HG02981 (cell line): ENCODE measurements at regions not wholly inside any gene's neighbourhood (a gene's known extent, or its start where the extent isn't known, plus 50 kb on each side); places are given as distances from the start of the nearest gene placed in this dataset.

ENCODE experiments used
- ATAC-seq: cut with Tn5 transposase; IDR thresholded peaks from one replicate; pipeline ENCODE4 v1.9.1; 2021; ENCODE audit warnings: mild to moderate bottlenecking, moderate library complexity; ENCODE audit not compliant: unreplicated experiment

GRCh38 chr14:58697930-58698642 is 60.3 kb downstream of the DACT1 start:
- ATAC-seq: no peak

DNA sequence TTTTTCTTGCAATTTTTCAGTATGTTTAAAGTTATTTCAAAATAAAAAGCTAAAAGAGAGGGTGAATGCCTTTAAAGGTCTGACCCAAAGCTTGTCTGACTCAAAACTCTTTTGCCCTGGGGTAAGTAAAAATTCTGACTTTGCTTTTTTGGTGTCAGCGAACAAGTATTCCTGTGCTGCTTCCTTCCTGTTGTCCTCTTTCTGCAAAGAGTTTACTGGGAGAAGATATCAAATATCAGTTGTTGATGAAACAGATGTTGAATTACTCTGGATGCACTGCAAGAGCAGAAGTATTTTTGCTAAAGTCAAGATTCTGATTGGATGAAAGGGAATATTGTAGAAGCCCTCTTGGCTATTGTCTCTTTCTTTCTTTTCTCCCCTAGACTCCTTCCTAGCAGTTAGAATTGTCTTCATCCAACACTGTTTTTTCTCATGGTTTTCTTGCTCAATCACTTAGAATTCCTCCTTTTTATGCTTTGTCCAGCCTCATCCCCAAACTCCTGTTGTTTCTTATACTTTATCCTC is 62.0 kb downstream of the DACT1 start:
- no peak for ATAC-seq

DNA sequence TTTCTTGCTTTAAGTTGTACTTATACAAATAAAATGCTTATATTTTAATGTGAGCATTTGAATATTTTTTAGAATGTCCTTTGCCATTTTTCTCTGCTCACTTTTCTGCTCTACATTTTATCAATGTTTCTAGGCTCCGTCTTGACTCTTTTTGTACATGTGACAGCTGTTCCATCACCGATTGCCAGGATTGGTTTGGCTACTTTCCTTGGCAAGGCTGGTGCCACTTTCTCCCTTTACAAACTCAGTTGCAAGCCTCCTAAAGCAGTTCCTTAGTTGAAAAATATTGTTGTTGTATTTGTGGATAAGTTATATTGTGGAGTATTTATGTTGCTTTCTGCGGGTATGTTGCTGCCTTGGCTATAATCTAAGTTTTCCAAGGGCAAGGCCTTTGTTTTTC is 63.4 kb downstream of the DACT1 start:
- no peak for ATAC-seq

- ATAC-seq: no peak
These were observed 63.8 kb downstream of the DACT1 start for GRCh38 chr14:58701604-58702003.

DNA sequence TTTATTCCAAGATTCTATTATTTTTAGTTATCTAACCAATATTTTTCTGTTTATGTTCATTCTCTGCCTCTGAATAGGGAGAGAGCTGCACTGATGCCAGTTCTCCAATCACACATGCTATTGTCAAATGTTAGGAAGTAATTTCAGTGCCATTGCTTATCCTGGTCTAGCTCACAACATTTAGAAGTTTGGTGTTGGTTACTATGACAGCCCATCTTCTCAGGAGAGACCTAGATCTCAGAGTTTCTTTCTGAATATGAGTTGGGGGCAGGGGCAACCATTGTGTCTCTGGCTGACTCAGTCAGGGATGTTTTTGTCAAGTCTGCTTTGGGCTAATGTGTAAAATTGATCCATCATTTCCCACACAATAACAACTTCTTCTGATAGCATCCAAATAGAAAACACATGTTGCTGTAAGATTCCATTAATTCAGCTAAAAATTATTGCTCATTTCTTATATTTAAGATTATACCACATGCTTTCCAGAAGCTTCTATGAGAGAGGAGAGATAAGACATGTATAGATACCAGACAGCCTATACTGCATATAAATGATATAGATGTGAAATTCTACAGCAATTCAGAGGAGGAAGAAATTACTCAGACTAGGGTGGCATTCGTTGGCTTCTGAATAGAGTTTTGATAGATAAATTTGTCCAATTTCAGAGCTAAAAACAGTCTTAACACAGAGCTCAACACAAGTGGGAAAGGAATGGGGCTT is 64.8 kb downstream of the DACT1 start:
- no peak for ATAC-seq

DNA sequence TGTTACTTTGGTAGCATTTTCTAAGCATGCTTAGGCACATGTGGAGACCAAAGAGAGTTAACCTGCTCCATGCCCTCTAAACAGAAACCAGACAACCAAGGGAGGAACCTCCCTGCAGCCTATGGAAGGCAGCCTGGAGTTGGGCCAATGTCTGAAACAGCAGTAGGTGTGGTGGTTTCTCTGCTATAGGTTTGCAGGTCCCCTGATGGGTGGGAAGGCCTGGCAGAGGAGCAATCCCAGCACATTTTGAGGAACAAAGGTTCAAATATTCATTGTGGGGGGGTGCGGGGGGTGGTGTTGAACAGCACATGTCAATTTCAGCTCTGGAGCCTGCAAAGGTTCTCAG is 65.4 kb downstream of the DACT1 start:
- ATAC-seq: no peak

GRCh38 chr14:58705066-58705465 is 67.3 kb downstream of the DACT1 start:
- ATAC-seq: no peak

DNA sequence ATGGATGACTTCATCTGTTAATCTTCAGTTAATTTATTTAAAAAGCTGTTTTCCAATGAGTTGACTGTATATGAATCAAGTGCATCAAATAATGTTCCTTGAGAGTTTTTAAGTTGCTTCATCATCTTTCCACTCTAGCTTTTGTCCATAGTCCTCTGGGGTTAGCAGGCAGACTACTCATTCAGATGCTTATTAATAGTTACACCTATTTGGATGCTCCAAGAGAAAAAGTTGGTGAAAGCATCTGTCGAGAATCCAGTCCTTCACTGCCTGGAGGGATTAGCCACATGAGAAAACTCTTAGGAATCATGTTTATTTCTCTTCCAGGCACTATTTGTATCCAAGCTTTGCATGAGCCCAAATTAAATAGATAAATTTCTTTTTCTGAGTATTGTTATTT is 70.2 kb downstream of the DACT1 start:
- no peak for ATAC-seq

DNA sequence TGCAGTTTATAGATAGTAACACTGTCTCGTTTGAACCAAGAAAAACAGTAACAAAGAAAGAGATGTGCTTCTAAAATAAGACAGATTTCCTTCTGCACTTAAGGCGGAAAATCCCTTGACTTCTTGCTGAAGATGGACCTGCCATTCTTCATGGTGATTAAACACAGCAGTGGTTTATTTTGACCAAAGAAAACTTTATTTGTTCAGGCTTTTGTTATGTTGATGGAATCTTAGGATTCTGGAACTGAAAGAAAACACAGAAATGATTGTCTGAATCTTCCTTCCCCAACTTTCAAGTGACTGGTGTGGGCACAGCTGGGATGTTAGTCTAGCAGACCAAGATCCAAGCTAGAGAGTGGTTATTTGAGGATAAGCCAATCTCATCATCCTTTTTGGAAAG is 72.2 kb downstream of the DACT1 start:
- no peak for ATAC-seq

DNA sequence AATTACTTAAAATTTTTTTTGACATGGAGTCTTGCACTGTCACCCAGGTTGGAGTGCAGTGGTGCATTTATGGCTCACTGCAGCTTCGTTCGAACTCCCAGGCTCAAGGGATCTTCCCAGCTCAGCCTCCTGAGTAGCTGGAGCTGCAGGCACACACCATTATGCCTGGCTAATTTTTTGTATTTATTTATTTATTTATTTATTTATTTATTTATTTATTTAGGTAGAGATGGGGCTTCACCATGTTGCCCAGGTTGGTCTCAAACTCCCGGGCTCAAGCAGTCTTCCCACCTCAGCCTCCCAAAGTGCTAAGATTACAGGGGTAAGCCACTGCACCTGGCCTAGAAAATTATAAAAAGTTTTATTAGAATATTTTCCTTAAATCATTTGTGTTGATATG is 73.6 kb downstream of the DACT1 start:
- no peak for ATAC-seq

GRCh38 chr14:58712357-58712756 is 74.6 kb downstream of the DACT1 start:
- no peak for ATAC-seq

- ATAC-seq: no peak
These were observed 75.9 kb downstream of the DACT1 start for GRCh38 chr14:58713677-58714076.

DNA sequence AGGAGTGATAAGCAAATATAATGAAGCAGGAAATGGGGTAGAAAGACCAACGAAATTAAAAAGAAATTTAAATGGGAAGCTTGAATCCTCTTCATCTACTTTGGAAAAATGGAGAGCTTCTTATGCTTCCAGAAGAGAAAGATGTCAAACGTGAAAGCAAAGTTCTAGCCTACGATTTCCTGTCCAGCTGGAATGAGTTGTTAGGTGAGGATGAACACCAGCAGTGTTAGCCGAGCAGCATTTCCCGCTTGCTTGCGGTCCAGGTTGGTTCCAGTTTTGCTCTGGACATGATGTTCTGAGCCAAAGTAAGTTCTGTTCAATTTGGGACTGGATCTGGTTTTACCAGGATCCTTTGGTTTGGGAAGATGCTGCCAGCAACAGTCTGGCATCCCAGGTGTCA is 78.9 kb downstream of the DACT1 start:
- no peak for ATAC-seq

GRCh38 chr14:58717211-58717610 is 79.4 kb downstream of the DACT1 start:
- ATAC-seq: no peak

GRCh38 chr14:58717813-58718212 is 80.1 kb downstream of the DACT1 start:
- no peak for ATAC-seq

DNA sequence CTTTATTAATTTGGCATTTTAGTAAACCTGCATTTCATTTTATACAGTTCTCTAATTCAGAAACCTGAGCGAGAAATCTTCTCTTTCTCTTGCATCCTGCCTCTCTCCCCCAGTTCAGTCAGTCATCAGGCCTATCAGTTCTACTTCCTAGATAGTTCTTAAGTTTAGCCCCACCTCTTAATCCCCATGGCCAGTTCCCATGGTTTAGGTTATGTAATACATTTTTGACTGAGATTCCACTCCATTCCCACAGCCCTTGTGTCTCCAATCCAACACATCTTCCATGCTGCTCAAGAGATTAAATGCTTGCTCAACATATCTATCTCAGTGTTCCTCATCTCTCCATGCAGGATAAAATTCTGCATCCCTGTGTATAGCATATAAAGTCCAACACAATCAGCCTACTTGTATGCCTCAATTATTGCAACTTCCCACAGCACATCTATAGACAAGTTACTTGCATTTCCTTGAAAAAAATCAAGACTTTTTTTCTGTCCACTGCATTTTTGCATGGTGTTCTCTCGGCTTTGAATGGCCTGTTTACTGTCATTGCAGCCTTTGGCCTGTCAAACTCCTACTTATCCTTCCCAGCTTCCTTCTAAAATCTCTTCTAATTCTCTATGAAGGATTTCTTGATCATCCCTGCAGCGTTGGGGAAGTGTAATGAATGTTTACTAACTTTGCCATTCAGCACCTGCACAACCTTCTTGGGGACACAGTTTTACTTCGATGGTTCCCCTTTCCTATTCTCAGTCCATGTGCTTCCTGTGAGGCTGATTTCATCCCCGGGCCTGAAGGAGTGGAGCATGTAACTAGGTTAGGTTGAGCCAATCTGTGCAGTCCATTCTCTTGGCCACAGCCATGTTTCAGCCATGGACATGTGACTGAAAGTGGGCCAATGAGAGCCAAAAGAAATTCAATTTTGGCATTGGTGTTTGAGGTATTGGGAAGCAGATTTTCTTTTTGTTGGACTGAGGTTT is 80.8 kb downstream of the DACT1 start:
- no peak for ATAC-seq

- no peak for ATAC-seq
These were observed 84.0 kb downstream of the DACT1 start for GRCh38 chr14:58721723-58722122.

DNA sequence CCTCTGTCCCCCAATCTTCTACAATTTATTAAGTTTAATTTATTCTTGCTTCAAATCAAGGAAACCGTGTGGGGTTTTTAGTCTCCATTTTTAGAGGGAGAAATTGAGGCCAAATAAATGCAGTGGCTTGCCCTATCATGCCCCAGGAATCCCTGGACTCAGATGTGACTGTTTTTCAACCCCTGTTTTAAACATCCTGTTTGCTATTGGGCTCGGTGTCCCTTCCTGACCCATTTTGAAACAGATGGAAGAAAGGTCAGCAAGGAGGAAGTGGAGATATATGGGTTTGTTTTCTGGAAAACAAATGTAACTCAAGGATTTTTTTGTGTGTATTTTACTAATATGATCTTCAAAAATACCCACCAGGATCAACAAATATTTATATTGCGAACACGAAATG is 84.7 kb downstream of the DACT1 start:
- no peak for ATAC-seq

- no peak for ATAC-seq
These were observed 86.4 kb downstream of the DACT1 start for GRCh38 chr14:58724206-58724605.

- ATAC-seq: no peak
These were observed 86.9 kb downstream of the DACT1 start for GRCh38 chr14:58724702-58725101.

- no peak for ATAC-seq
These were observed 87.5 kb downstream of the DACT1 start for GRCh38 chr14:58725226-58725625.
